GM10266 (cell line): ENCODE measurements at regions not wholly inside any gene's neighbourhood (a gene's known extent, or its start where the extent isn't known, plus 50 kb on each side); places are given as distances from the start of the nearest gene placed in this dataset.
"Not testable (repeated sequence)": the region's sequence is repeated elsewhere in the genome, so short reads cannot be mapped to it uniquely, and the experiment has no call there.

Experiments used
- DNase-seq: peaks from one replicate; pipeline ENCODE4 v3.0.0; 2012; ENCODE audit errors: extremely low spot score
- TF ChIP-seq, protein P1 (sequence below): IDR thresholded peaks from 2 replicates; pipeline ENCODE4 v1.5.1; 2012; ENCODE audit warnings: mild to moderate bottlenecking, low read depth; ENCODE audit not compliant: control insufficient read depth, insufficient read depth; ENCODE audit errors: missing control alignments

DNA sequence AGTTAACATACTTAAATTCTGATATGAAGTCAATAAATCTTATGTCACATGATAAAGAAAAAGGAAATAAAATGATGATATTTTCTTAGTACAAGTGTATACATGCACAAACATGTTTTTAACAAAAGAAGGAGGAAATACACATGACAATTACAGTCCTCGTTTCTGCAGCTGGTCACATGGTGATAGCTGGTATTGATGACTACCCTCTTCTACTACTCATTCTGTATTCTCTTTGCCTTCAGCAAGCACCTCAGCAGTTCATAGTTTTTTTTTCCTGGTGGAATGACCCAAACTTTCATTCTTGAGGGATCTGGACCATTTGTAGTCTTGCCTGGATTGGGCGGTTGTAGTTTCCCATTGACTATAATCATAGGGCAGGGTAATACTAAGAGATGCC, 64.4 kb upstream of the CFAP126 start:
- TF ChIP-seq, protein P1, sequence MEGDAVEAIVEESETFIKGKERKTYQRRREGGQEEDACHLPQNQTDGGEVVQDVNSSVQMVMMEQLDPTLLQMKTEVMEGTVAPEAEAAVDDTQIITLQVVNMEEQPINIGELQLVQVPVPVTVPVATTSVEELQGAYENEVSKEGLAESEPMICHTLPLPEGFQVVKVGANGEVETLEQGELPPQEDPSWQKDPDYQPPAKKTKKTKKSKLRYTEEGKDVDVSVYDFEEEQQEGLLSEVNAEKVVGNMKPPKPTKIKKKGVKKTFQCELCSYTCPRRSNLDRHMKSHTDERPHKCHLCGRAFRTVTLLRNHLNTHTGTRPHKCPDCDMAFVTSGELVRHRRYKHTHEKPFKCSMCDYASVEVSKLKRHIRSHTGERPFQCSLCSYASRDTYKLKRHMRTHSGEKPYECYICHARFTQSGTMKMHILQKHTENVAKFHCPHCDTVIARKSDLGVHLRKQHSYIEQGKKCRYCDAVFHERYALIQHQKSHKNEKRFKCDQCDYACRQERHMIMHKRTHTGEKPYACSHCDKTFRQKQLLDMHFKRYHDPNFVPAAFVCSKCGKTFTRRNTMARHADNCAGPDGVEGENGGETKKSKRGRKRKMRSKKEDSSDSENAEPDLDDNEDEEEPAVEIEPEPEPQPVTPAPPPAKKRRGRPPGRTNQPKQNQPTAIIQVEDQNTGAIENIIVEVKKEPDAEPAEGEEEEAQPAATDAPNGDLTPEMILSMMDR: no peak
- no peak for DNase-seq

DNA sequence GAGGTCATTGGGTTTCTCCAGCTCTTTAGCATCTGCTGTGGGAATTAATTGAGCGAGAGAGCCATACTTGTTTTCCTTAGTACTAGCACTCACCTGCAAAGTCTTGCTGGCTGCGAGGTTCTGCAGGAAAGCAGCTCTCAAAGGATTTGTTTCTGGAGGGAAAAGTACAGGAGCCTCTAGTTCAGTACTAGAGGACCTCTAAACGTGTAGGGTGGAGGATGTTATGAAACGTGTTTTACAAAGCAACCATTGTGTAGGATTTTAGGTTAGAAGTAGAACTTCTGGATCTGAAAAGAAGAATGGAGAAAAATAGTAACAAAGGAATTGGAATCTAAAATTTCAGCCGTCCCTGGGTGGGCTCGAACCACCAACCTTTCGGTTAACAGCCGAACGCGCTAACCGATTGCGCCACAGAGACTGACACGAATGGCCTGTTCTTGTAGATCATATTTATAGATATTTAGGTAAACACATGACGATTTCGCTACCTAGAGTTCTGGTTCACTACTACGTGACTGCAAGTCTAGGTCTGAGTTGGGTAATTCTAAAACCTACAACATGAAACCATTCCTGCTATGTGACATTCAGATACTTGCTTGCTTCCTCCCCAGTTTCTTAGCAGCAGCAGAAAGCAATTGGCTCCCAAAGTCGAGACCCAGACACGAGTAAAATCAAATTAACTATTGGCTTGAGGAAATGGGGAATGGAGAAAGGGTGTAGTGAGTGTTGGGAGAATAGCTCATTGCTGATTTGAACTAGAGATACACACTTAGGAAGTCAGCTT, 60.2 kb upstream of the CFAP126 start:
- TF ChIP-seq, protein P1: no peak
- peak; percentile 63 for DNase-seq

DNA sequence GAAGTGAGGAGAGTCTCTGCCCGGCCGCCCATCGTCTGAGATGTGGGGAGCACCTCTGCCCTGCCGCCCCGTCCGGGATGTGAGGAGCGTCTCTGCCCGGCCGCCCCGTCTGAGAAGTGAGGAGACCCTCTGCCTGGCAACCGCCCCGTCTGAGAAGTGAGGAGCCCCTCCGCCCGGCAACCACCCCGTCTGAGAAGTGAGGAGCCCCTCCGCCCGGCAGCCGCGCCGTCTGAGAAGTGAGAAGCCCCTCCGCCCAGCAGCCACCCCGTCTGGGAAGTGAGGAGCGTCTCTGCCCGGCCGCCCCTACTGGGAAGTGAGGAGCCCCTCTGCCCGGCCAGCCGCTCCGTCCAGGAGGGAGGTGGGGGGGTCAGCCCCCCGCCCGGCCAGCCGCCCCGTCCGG, 55.2 kb upstream of the CFAP126 start:
- not testable (repeated sequence) for DNase-seq

DNA sequence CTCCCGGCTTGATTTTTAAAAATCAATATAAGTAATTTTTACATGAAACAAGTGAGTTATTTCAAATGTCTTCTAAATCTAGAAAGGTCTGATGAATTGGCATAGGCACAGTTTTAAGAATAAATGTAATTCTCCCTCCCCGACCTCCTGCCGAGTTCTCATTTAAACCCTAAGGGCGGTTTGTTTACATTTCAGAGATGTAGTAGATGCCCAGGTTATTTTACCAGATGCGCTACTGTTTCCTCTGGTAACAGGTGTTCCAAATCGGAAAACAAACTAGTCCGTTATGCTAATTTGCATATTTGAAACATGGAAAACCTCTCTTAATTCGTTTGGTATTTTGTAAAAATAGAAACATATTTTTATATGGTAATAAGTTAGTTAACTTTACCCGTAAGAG, 53.8 kb upstream of the CFAP126 start:
- TF ChIP-seq, protein P1: no peak
- peak; percentile 29 for DNase-seq

DNA sequence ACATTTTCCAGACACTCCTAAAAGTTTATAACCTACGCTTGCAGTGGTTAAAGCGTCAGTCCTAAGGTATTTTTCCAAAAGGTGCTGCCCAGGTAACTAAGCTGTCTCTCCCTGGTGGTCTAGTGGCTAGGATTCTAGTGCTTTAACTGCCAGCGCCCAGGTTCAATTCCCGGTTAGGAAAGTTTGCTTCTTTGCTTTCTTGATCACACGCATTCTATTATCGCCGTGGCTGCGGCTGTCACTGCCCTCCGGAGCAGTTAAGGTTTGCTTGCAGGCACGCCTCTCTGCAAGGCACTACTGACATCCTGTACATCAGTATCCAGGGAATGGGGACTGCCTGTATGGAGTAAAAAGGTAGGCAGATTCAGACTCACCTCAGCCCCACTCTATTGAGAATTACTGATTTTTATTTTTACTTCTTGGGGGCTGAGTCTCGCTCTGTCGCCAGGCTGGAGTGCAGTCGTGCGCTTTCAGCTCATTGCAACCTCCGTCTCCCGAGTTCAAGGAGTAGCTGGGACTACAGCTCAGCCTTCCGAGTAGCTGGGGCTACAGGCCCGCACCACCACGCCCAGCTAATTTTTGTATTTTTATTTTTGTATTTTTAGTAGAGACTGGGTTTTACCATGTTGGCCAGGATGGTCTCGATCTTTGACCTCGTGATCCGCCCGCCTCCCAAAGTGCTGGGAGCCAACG, 53.2 kb upstream of the CFAP126 start:
- TF ChIP-seq, protein P1: no peak
- no peak for DNase-seq

DNA sequence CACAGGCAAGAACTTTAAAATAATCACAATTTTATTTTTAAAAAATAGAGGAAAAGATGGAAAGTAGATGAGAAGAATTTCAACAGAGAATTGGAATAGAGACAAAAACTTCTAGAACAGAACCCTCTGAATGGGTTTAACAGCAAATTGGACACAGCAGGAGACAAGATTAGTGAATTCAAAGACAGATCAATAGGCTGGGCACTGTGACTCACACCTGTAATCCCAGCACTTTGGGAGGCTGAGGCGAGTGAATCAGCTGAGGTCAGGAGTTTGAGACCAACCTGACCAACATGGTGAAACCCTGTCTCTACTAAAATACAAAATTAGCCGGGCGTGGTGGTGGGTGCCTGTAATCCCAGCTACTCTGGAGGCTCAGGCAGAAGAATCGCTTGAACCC, 49.9 kb upstream of the CFAP126 start:
- not testable (repeated sequence) for DNase-seq
